NCI-H2196 treated with DMSO at 0.1 percent for 48 hours (cell line): ENCODE measurements at regions not wholly inside any gene's neighbourhood (a gene's known extent, or its start where the extent isn't known, plus 50 kb on each side); places are given as distances from the start of the nearest gene placed in this dataset.
A peak's percentile ranks its signal among the peaks of the same experiment; 100 is the strongest.
"Not testable (repeated sequence)": the region's sequence is repeated elsewhere in the genome, so short reads cannot be mapped to it uniquely, and the experiment has no call there.

ENCODE experiments used
- DNase-seq: peaks from one replicate; lab custom pipeline; 2025; ENCODE audit not compliant: unreplicated experiment; lab: John Stamatoyannopoulos, UW

- DNase-seq = no peak
Measured at GRCh38 chr3:101913168-101913567, 63.9 kb downstream of the NFKBIZ start.

GRCh38 chr3:101917761-101918160 is 68.4 kb downstream of the NFKBIZ start:
- not testable (repeated sequence) for DNase-seq

DNA sequence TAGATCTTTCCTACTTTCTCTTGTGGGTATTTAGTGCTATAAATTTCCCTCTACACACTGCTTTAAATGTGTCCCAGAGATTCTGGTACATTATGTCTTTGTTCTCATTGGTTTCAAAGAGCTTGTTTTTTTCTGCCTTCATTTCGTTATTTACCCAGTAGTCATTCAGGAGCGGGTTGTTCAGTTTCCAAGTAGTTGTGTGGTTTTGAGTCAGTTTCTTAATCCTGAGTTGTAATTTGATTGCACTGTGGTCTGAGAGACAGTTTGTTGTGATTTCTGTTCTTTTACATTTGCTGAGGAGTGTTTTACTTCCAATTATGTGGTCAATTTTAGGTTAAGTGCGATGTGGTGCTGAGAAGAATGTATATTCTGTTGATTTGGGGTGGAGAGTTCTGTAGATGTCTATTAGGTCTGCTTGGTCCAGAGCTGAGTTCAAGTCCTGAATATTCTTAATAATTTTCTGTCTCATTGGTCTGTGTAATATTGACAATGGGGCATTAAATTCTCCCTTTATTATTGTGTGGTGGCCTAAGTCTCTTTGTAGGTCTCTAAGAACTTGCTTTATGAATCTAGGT is 72.9 kb downstream of the NFKBIZ start:
- not testable (repeated sequence) for DNase-seq

- not testable (repeated sequence) for DNase-seq
Measured at GRCh38 chr3:101924621-101925020, 75.3 kb downstream of the NFKBIZ start.

GRCh38 chr3:101925124-101925523 is 75.8 kb downstream of the NFKBIZ start:
- DNase-seq = not testable (repeated sequence)

DNA sequence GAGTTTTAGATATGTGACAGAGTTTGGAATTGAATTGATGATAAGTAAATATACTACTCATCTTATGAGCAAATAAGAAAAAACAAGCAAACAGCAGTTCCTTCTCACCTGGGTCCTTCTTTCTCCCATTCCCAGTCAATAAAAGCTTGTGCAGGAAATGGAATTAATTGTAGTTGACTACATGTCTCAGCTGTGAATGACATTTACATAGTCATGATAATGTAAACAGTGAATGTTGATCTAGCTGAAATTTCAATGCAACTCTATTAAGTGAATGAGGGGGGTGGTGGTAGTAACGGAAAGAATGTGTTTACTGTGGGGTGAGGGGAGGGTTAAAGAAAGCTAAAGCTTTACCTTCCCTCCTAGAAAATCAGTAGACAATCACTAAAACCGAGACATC is 76.2 kb downstream of the NFKBIZ start:
- DNase-seq = peak; percentile 29

- DNase-seq = no peak
Measured at GRCh38 chr3:101926594-101927105, 77.3 kb downstream of the NFKBIZ start.

- DNase-seq = no peak
Measured at GRCh38 chr3:101928890-101929289, 79.6 kb downstream of the NFKBIZ start.

DNA sequence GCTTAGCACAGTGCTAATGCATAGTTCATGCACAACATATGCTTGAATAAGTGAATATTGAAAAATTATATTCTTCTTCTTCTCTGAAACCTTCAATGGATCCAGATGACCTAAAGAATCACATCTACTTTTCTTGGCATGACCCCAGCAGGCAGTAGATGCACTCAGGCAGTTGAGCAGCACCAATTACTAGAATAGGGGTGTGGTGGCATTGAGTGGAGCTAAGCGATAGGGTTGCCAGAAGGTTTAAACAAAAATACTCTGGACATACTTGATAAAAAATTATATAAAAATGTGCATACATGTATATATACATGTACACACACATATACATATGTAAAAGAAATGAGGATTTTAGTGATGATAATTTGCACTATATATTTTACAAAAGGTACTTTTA is 81.8 kb downstream of the NFKBIZ start:
- DNase-seq = no peak

GRCh38 chr3:101932326-101933068 is 83.2 kb downstream of the NFKBIZ start:
- DNase-seq = no peak

DNA sequence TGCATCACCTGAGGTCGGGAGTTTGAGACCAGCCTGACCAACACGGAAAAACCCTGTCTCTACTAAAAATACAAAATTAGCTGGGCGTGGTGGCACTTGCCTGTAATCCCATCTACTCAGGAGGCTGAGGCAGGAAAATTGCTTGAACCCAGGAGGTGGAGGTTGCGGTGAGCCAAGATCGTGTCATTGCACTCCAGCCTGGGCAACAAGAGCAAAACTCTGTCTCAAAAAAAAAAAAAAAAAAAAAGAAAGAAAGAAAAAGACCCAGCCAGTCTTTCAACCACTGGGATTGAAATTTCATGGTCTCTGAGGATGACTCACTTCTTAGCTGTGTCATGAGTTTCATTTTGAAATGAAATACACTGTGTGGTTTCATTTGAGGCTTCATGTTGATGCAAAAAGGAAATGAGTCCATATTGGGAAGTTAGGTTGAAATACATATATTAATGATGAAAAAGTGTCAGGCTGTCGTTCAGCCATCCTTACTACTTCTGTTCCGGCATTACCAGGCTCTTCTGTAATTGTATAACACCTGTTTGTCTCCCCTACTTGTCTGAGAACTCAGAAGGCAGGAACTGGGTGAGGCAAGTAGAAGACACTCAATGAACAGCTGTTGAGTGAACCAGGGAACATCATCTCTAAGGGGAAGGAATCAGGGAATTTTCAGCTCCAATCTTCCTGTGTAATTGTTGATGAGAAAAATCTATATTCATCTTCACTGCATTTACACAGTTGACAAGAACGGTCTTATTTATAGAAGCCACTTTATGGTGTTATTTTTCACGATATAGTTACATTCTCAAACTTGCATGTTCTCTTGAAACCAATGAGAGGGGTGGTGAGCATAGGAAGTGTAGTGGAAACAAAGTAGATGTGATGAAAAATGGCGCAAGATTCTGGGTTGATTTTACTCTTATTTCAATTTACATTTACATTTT is 87.4 kb downstream of the NFKBIZ start:
- no peak for DNase-seq

DNA sequence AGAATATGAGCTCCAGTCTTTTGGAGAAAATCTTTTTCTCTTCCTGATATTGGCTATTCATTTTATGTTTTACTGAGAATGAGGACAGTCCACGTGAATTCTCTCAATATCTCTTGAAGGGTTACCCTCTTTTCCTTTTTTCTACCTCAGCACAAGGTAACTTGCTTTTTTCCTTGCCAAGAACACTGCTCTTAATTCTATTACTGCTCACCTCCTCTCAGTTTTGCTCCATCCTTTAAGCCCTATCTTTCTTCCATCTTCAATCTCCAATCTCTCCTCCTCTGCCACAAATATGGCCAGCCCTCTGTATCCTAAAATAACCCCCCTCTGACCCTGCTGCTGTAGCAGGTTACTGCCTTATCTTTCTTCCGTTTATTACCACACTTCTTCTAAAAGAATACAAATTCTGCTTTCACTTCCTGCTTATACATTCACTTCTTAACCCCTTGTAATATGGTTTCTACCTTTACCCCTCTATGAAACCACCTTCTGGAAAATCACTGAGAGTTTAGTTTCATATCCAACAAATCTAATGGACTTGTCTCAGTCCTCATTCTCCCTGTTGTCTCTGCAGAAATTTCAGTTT is 89.0 kb downstream of the NFKBIZ start:
- DNase-seq = no peak

- no peak for DNase-seq
Measured at GRCh38 chr3:101939361-101940049, 90.2 kb downstream of the NFKBIZ start.

DNA sequence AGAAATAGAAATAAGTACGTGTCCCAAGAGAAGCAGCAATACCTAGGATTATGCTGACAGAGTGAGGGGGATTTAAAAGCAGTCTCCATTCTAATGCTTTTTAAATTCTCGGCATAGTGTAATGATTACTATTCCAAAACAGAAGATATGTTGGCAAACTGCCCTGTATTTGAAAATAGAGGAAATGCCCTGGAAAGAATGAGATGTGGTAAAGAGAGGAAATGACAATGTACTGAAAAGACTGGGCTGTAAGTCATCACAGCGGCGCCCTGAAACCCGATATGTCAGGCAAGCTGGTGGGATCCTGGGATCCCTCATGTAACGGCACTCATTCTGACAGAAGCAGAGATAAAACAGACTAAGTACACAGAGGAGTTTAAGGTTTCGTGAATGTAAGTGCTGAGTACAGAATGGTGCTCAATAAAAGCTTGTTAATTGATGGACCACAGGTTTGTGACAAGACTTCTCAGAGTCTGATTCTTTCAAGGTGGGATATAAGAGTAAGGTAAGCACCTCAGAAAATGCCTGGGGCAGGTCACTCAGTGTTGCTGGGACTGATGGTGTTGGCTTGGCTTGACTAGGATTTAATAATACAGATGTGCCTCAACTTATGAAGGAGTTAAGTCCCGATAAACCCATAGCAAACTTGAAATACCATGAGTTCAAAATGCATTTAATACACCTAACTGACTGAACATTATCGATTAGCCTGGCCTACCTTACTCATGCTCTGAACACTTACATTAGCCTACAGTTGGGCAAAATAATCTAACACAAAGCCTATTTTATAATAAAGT is 91.4 kb downstream of the NFKBIZ start:
- no peak for DNase-seq

DNA sequence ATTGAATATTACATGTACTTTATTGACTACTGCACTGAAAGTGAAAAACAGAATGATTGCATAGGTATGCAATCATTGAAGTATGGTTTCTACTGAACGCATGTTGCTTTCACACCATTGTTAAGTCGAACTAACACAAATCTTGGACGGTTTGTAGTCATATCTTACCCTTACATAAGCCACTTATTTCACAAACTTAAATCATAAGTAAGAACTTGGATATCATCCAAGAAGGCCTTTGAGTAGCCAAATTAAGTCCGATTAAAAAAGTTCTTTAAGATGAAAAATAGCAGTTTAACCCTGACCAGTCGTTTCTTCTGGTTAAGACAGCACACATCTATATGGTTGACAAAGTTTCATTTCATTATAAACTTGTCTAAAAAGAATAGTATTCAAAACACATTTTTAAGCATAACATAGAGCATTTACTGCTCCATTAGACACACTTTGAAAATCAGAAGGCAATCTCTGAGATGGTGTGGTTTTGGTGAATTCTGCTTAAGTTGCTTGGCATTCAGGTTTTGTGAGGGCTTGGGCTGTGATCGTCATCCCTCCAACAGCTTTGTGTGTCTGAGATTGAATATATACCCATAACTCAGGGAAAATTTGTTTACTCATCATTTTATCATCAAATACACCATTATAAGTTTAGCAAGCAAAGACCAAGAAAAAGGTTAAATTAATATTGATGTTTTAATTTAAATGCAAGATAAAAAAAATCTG is 92.2 kb downstream of the NFKBIZ start:
- DNase-seq = no peak

GRCh38 chr3:101942356-101942755 is 93.0 kb downstream of the NFKBIZ start:
- DNase-seq = no peak

- no peak for DNase-seq
Measured at GRCh38 chr3:101943029-101943428, 93.7 kb downstream of the NFKBIZ start.

GRCh38 chr3:101944308-101944707 is 95.0 kb downstream of the NFKBIZ start:
- no peak for DNase-seq

GRCh38 chr3:101945980-101946379 is 96.7 kb downstream of the NFKBIZ start:
- no peak for DNase-seq
